ENCODE measurements at regions not wholly inside any gene's neighbourhood (a gene's known extent, or its start where the extent isn't known, plus 50 kb on each side); places are given as distances from the start of the nearest gene placed in this dataset.
A peak's percentile ranks its signal among the peaks of the same experiment; 100 is the strongest.

GRCh38 chr2:177138823-177139222 lies 73.8 kb upstream of the HNRNPA3 start:
- Mint-ChIP-seq H3K4me3 (ENCODE audit: low read depth, unreplicated experiment) (no peak overlapping the region), H3K27me3 (ENCODE audit: unreplicated experiment) (no peaks in the 10 kb centered on the region), H3K27ac (ENCODE audit: unreplicated experiment) (no peak overlapping the region), H3K9me3 (ENCODE audit: low read depth, unreplicated experiment) (no peaks in the 10 kb centered on the region), H3K4me1 (ENCODE audit: low read depth, unreplicated experiment) (no peaks in the 10 kb centered on the region), H3K36me3 (ENCODE audit: insufficient read depth, unreplicated experiment) (no peaks in the 10 kb centered on the region)
- CTCF ChIA-PET, result no interaction called here
- no peak for DNase-seq
- BruUV-seq (replicated peaks), result no TSS peak
- TF ChIP-seq CTCF (IDR thresholded peaks at IDR 0.05; ENCODE audit: unreplicated experiment), result no peak
- intact Hi-C loops (cut with micrococcal nuclease; ENCODE audit: unreplicated experiment), result no loop called here

DNA sequence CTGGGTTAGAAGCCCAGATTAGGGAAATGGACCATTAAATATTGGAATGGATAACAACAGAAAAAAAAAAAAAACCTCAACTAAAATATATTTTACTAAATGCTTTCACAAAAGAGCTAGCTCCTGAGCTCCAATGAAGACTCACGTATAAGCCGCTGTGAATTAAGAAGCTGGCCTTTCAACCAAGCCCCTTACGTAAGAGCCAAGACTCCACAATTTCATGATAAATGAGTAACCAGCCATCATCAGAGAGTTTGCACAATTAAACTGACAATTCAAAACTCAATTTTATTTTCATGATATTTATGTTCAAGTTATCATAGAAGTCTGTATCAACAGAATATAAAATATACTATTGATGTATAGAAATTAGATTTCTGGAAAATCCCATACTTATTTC lies 70.7 kb upstream of the HNRNPA3 start:
- H3K27ac Mint-ChIP-seq (ENCODE audit: unreplicated experiment), result no peak overlapping the region
- DNase-seq, result no peak
- no peak overlapping the region for H3K4me3 Mint-ChIP-seq (ENCODE audit: low read depth, unreplicated experiment)
- CTCF ChIA-PET, result no interaction called here
- H3K27me3 Mint-ChIP-seq (ENCODE audit: unreplicated experiment), result no peaks in the 10 kb centered on the region
- no peak for TF ChIP-seq CTCF (IDR thresholded peaks at IDR 0.05; ENCODE audit: unreplicated experiment)
- no peaks in the 10 kb centered on the region for H3K4me1 Mint-ChIP-seq (ENCODE audit: low read depth, unreplicated experiment)
- intact Hi-C loops (cut with micrococcal nuclease; ENCODE audit: unreplicated experiment), result no loop called here
- BruUV-seq (replicated peaks), result no TSS peak
- no peaks in the 10 kb centered on the region for H3K9me3 Mint-ChIP-seq (ENCODE audit: low read depth, unreplicated experiment)
- no peaks in the 10 kb centered on the region for H3K36me3 Mint-ChIP-seq (ENCODE audit: insufficient read depth, unreplicated experiment)

DNA sequence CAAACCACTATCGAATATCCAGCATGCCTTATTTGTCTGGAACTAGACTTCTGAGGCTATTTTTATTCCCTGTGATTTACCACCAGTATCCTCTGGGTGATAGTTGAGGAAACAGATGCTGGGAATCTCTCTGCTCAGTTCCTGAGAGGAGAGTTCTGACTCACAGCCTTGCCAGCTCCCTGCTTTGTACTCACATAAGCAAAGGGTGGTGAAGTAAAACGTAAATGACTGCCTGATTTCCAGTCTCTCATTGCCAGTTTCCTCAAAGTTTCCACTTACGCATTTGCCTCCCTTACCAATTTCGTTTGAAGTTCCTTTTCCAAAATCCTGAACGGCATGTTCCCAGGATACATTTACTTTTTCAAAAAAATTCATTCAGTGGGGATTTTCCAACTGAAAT lies 69.2 kb upstream of the HNRNPA3 start:
- no peak overlapping the region for H3K27ac Mint-ChIP-seq (ENCODE audit: unreplicated experiment)
- peaks cover 5% of the 10 kb centered on the region for H3K4me1 Mint-ChIP-seq (ENCODE audit: low read depth, unreplicated experiment)
- no peak for DNase-seq
- BruUV-seq (replicated peaks), result no TSS peak
- H3K27me3 Mint-ChIP-seq (ENCODE audit: unreplicated experiment), result peaks cover 7% of the 10 kb centered on the region
- H3K4me3 Mint-ChIP-seq (ENCODE audit: low read depth, unreplicated experiment), result no peak overlapping the region
- CTCF ChIA-PET, result interaction anchor here (0.7 kb wide), 2 partner anchors 263 to 1710 kb away, joined by 4 read pairs; no protein-coding TSS in a partner anchor
- intact Hi-C loops (cut with micrococcal nuclease; ENCODE audit: unreplicated experiment), result no loop called here
- TF ChIP-seq CTCF (IDR thresholded peaks at IDR 0.05; ENCODE audit: unreplicated experiment), result no peak
- H3K36me3 Mint-ChIP-seq (ENCODE audit: insufficient read depth, unreplicated experiment), result no peaks in the 10 kb centered on the region
- H3K9me3 Mint-ChIP-seq (ENCODE audit: low read depth, unreplicated experiment), result no peaks in the 10 kb centered on the region

- Mint-ChIP-seq H3K4me1 (ENCODE audit: low read depth, unreplicated experiment) (peaks cover 10% of the 10 kb centered on the region), H3K27me3 (ENCODE audit: unreplicated experiment) (peaks cover 9% of the 10 kb centered on the region), H3K27ac (ENCODE audit: unreplicated experiment) (no peak overlapping the region), H3K4me3 (ENCODE audit: low read depth, unreplicated experiment) (no peak overlapping the region), H3K36me3 (ENCODE audit: insufficient read depth, unreplicated experiment) (no peaks in the 10 kb centered on the region), H3K9me3 (ENCODE audit: low read depth, unreplicated experiment) (no peaks in the 10 kb centered on the region)
- peak; percentile 48 for TF ChIP-seq CTCF (IDR thresholded peaks at IDR 0.05; ENCODE audit: unreplicated experiment)
- intact Hi-C loops (cut with micrococcal nuclease; ENCODE audit: unreplicated experiment), result loop anchor here (1.0 to 5.0 kb wide), 4 partner anchors 120 to 494 kb away; no protein-coding TSS in a partner anchor
- DNase-seq, result no peak
- CTCF ChIA-PET, result interaction anchor here (0.6 kb wide), 1 partner anchor 1021 kb away, joined by 3 read pairs; no protein-coding TSS in a partner anchor
- no TSS peak for BruUV-seq (replicated peaks)
Measured at GRCh38 chr2:177147093-177147694, 65.4 kb upstream of the HNRNPA3 start.

Measured in Calu3 (cell line).